BE2C (cell line): ENCODE measurements at regions not wholly inside any gene's neighbourhood (a gene's known extent, or its start where the extent isn't known, plus 50 kb on each side); places are given as distances from the start of the nearest gene placed in this dataset.

Experiments used
- DNase-seq: peaks from one replicate; pipeline ENCODE4 v3.0.0-alpha.2; 2020
- H3K27me3 ChIP-seq: fragments of 250-450 bp; sonication (Bioruptor Pico); 2 replicates; pipeline ENCODE4 v1.5.1; 2020; ENCODE audit warnings: mild to moderate bottlenecking
- H3K36me3 ChIP-seq: fragments of 250-450 bp; sonication (Bioruptor Pico); 2 replicates; pipeline ENCODE4 v1.5.1; 2020; ENCODE audit warnings: mild to moderate bottlenecking
- H3K4me1 ChIP-seq: fragments of 250-450 bp; sonication (Bioruptor Pico); 2 replicates; pipeline ENCODE4 v1.5.1; 2020
- H3K4me3 ChIP-seq: 2 replicates; pipeline ENCODE4 v1.5.1; 2011; ENCODE audit warnings: low read depth, low read length
- H3K9me3 ChIP-seq: fragments of 250-450 bp; sonication (Bioruptor Pico); 2 replicates; pipeline ENCODE4 v1.5.1; 2020
- CTCF ChIP-seq: IDR thresholded peaks from 2 replicates; pipeline ENCODE4 v1.5.1; 2012; ENCODE audit warnings: mild to moderate bottlenecking, low read depth, low read length

DNA sequence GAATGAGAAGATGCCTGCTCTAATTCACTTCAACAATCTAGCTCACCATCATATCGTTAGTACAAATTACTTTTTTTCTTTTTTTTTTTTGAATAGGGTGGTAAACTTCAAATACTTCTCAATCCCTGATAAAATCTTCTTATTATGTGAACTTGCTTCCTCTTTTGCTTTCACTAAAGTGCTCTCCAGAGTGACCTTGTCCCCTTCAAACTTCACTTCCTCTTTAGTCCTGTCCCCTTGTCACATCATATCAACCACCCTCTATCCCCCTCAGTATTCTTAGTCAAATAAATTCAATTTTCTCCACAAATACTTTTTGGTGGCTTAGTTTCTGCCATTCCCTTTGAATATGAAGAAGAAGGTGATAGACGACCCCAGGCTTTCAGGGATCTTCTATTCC, 124.9 kb upstream of the PLXNA2 start:
- DNase-seq, result no peak
- H3K4me1 ChIP-seq, result peaks cover 2% of the 10 kb centered on the region
- H3K9me3 ChIP-seq, result no peaks in the 10 kb centered on the region
- no peaks in the 10 kb centered on the region for H3K36me3 ChIP-seq
- TF ChIP-seq CTCF, result no peak
- H3K27me3 ChIP-seq, result no peaks in the 10 kb centered on the region
- H3K4me3 ChIP-seq, result no peak overlapping the region

DNA sequence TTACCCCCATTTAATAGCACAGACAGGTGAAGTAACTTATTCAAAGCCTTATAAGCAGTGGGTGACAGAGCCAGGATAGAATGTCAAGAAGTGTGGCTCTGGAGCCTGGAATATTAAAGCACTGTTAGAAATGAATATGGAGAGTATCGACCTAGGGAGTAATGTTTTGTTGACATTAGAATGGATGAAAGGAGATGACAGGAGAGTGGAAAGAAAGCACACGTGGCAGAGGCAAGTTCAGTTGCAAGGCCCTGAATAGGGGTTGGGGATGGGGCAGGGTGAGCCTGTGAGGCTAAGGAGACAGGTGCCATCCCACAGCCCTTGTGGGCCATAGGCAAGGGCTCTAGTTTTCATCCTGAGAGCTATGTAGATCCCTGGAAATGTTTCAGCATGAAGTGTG, 125.5 kb upstream of the PLXNA2 start:
- no peak overlapping the region for H3K4me3 ChIP-seq
- peaks cover 8% of the 10 kb centered on the region for H3K4me1 ChIP-seq
- no peaks in the 10 kb centered on the region for H3K9me3 ChIP-seq
- no peaks in the 10 kb centered on the region for H3K27me3 ChIP-seq
- DNase-seq, result no peak
- H3K36me3 ChIP-seq, result no peaks in the 10 kb centered on the region
- no peak for TF ChIP-seq CTCF

GRCh38 chr1:208374391-208374941, 130.3 kb upstream of the PLXNA2 start:
- DNase-seq, result peak; percentile 79
- Histone ChIP-seq H3K36me3 (no peaks in the 10 kb centered on the region), H3K4me3 (no peak overlapping the region), H3K4me1 (peaks cover 16% of the 10 kb centered on the region), H3K9me3 (no peaks in the 10 kb centered on the region), H3K27me3 (no peaks in the 10 kb centered on the region)
- TF ChIP-seq CTCF, result no peak

DNA sequence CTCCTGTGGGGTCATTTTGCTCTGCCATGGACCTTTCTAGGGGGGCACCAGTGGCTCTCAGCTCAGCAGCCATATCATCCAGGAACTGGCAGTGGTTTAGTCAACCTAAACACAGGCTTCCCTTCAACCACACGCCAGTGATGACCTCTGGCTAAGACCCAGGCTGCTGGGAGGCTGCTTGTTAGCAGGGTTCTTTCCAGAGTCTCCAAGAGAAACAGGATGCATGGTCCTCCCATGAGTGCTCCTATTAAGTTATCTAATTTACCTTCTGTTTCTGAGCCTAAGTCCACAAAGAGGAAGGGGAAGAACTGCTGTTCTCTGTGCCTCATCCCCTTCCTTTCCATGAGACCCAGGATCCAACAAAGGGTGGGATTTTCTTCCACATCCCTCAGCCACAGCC, 137.3 kb upstream of the PLXNA2 start:
- Histone ChIP-seq H3K4me3 (no peak overlapping the region), H3K4me1 (peaks cover 4% of the 10 kb centered on the region; the same call in 1 of the 2 replicates), H3K27me3 (no peaks in the 10 kb centered on the region), H3K36me3 (no peaks in the 10 kb centered on the region), H3K9me3 (no peaks in the 10 kb centered on the region)
- no peak for TF ChIP-seq CTCF
- no peak for DNase-seq

- TF ChIP-seq CTCF, result no peak
- Histone ChIP-seq H3K4me1 (peaks cover 9% of the 10 kb centered on the region), H3K4me3 (no peak overlapping the region), H3K36me3 (no peaks in the 10 kb centered on the region), H3K9me3 (no peaks in the 10 kb centered on the region), H3K27me3 (no peaks in the 10 kb centered on the region)
- DNase-seq, result peak; percentile 44
Measured at GRCh38 chr1:208387908-208388811, 144.0 kb upstream of the PLXNA2 start.

- H3K4me1 ChIP-seq, result peaks cover 2% of the 10 kb centered on the region; the same call in 1 of the 2 replicates
- H3K9me3 ChIP-seq, result no peaks in the 10 kb centered on the region
- DNase-seq, result no peak
Measured at GRCh38 chr1:208393416-208393815, 149.2 kb upstream of the PLXNA2 start.

More at GRCh38 chr1:208393416-208393815, 149.2 kb upstream of the PLXNA2 start:
- Histone ChIP-seq H3K27me3 (no peaks in the 10 kb centered on the region), H3K4me3 (no peak overlapping the region), H3K36me3 (no peaks in the 10 kb centered on the region)
- TF ChIP-seq CTCF, result no peak
